GM21423 (cell line): ENCODE measurements at regions not wholly inside any gene's neighbourhood (a gene's known extent, or its start where the extent isn't known, plus 50 kb on each side); places are given as distances from the start of the nearest gene placed in this dataset.
"Not testable (repeated sequence)": the region's sequence is repeated elsewhere in the genome, so short reads cannot be mapped to it uniquely, and the experiment has no call there.

Source experiments
- ATAC-seq: cut with Tn5 transposase; IDR thresholded peaks from one replicate; pipeline ENCODE4 v1.9.1; 2021; ENCODE audit warnings: mild to moderate bottlenecking, moderate library complexity; ENCODE audit not compliant: unreplicated experiment

DNA sequence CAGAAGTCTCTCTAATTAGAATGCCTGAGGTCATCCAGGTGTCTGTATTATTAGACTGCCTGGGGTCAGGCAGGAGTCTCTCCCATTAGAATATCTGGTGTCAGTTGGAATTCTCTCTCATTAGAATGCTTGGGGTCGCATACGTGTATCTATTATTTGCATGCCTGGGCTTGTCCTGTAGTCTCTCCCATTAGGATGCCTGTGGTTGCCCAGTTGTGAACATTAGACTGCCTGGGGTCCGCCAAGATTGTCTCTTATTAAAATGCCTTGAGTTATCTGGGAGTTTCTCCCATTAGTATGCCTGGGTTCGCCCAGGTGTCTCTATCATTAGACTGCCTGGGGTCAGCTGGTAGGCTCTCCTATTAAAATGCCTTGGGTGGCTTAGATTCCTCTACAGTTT is 1494.7 kb downstream of the UQCRFS1 start:
- ATAC-seq, result no peak

DNA sequence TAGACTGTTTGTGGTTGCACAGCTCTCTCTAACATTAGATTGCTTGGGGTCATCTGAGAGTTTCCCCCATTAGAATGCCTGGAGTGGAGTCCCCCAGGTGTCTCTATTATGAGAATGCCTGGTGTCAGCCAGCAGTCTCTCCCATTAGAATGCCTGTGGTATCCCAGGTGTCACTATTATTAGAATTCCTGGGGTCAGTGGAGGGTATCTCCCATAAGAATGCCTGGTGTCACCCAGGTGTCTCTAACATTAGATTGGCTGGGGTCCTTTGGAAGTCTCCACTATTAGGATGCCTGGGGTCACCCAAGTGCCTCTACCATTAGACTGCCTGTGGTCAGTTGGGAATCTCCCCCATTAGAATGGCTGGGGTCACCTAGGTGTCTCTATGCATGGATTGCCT is 1495.1 kb downstream of the UQCRFS1 start:
- no peak for ATAC-seq

DNA sequence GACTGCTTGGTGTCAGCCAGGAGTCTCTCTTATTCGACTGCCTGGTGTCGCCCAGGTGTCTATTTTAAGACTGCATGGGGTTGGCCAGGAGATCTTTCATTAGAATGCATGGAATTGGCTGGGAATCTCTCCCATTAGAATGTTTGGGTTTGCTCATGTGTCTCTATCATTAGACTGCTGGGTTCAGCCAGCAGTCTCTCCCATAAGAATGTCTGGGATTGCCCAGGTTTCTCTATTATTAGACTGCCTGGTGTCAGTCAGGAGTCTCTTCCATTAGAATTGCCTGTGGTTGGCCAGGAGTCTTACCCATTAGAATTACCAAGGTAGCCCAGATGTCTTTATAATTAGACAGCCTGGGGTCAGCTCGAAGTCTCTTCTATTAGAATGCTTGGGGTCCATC is 1496.0 kb downstream of the UQCRFS1 start:
- ATAC-seq, result no peak

DNA sequence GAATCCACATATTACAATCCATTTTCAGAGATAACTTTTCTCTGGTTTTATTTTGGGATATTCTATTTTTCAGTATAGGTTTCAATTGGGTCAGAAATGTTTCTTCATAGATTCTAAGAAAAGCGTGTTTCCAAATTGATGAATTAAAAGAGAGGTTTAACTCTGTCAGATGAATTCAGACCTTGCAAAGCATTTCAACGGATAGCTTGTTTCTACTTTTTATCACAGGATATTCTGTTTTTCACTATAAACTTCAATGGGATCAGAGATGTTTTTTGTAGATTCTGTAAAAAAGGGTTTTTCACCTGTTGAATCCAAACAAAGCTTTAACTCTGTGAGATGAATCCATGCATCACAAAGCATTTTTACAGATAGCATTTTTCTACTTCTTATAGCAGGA is 1498.1 kb downstream of the UQCRFS1 start:
- ATAC-seq, result no peak

DNA sequence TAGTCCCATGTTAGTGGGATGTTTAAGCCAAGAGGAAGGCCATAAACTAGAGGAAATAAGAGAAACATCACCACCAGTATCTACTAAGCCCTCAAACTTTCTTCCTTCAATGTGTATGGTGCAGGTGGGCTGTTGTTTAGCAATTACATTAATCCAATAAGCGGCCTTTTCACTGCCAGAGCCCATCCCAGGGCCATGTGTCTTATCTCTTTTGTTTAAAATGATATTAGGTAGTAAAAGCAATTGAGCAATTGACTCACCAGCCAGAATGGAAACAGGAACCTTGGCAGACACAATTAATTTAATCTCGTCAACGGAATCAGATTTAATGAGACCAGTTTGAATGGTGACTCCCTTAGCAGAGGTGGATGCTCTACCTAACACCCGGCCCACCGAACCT is 1503.5 kb downstream of the UQCRFS1 start:
- ATAC-seq, result no peak

DNA sequence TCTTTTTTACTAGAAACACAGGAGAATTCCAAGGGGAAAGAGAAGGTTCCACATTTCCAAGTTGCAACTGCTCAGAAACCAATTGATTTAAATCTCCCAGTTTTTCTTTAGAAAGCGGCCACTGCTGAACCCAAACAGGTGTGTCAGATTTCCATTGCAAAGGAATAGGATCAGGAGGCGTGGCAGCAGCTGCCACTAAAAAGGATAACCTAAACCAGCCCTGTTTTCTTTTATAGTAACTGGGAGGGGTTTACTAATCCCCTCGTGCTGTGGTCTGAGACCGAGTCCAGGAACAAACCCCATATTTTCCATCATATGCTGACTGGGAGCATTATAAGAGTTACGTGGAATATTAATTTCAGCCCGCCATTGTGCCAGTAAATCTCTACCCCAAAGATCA is 1504.0 kb downstream of the UQCRFS1 start:
- not testable (repeated sequence) for ATAC-seq

DNA sequence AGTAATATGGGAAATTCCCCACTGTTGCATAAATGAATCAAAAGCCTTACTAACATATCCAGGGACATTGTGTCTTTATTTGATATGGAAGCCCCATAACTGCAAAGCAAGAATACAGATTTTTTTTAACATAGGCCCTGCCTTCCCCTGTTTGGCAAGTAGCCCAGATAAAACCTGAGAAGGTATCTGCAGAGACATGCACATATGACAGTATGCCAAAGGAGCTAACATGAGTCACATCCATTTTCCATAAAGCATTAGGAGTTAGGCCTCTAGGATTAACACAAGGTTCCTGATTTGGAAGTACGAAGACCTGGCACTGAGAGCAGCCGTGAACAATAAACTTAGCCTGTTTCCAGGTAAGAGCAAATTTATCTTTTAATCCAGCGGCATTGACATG is 1505.9 kb downstream of the UQCRFS1 start:
- ATAC-seq, result not testable (repeated sequence)

DNA sequence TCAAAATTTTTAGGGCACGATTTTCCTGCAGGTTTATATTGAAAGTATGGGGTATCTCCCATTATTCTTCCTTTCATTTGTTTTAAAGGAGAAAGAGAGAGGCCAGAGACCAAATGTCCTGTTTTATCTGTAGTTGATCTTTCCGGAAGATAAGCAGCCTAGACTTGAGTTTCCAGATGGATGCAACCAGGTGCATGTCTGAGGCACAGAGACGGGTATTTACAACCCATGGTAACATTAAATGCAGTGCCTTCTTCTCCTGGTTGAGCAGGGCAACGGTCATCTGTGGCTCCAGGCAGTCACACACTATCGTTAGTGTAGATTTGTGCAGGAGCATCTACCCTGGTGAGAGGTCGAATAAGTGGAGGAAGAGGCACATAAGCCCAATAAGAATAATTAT is 1507.1 kb downstream of the UQCRFS1 start:
- ATAC-seq, result no peak

DNA sequence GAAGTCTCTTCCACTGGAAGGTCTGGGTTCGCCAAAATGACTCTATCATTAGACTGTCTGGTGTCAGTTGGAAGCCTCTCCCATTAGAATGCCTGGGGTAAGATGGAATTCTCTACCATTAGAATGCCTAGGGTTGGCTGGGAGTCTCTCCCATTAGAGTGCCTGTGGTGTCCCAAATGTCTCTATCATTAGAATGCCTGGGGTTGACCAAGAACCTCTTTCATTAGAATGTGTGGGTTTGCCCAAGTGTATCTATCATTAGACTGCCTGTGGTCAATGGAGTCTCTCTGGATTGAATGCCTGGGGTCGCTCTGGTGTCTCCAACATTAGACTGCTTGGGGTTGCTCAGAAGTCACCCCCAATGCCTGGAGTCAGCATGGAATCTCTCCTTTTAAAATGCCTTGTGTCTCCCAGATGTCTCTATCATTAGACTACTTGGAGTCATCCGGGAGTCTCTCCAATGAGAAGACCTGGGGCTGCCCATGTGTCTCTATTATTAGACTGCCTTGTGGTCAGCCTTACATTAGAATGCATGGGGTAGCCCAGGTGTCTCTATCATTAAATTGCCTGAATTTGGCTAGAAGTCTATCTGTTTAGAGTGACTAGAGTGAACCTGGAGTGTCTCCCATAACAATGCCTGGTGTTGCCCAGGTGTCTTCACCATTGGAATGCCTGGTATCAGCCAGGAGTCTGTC is 1518.4 kb downstream of the UQCRFS1 start:
- ATAC-seq, result no peak

DNA sequence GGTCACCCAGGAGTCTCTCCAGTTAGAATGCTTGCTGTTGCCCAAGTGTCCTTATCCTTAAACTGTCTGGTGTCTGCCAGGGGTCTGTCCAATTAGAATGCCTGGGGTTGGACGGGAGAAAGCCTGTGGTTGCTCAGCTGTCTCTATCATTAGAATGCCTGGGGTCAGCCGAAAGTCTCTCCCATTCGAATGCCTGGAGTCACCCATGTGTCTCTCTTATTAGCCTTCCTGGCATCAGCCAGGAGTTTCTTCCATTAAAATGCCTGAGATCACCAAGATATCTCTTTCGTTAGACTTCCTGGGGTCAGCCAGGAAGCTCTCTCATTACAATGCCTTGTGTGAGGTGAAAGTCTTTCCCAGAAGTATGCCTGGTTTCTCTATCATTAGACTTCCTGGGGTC is 1521.0 kb downstream of the UQCRFS1 start:
- ATAC-seq, result no peak

DNA sequence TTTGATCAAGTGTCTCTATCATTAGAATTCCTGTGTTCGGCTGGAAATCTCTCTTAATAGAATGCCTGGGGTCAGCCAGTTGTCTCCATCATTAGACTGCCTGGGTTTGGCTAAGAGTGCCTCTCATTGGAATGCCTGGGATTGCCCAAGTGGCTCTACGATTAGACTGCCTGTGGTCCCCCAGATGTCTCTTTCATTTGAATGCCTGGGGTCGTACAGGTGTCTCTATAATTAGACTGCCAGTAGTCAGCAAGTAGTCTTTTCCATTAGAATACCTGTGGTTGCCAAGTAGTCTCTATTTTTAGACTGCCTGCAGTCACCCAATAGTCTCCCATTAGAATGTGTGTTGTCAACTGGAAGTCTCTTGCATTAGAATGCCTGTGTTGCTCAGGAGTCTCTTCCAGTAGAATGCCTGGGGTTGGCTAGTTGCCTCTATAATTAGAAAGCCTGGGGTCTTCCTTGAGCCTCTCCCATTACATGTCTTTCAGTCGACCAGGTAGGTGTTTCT is 1523.2 kb downstream of the UQCRFS1 start:
- ATAC-seq, result no peak

DNA sequence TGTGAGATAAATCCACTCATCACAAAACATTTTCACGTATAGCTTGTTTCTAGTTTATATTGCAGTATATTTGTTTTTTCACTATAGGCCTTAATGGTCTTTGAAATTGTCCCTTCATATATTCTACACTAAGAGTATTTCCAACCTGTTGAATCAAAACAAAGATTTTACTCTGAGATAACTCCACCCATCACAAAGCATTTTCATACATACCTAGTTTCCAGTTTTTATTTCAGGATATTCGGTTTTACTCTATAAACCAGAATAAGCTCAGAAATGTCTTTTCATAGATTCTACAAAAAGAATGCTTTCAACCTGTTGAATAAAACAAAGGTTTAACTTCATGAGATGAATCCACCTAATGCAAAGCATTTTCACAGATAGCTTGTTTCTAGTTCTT is 1528.7 kb downstream of the UQCRFS1 start:
- no peak for ATAC-seq

DNA sequence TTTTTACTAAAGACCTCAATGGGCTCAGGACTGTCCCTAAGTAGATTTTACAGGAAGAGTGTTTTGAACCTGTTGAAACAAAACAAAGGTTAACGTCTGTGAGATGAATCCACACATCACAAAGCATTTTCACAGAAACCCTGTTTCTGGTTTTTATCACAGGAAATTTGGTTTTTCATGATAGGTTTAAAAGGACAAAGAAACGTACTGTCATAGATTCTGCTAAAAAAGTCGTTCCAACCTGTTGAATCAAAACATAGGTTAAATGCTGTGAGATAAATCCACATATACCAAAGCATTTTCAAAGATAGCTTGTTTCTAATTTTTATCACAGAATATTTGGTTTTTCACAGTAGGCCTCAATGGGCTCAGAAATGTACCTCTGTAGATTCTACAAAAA is 1531.0 kb downstream of the UQCRFS1 start:
- ATAC-seq, result no peak

DNA sequence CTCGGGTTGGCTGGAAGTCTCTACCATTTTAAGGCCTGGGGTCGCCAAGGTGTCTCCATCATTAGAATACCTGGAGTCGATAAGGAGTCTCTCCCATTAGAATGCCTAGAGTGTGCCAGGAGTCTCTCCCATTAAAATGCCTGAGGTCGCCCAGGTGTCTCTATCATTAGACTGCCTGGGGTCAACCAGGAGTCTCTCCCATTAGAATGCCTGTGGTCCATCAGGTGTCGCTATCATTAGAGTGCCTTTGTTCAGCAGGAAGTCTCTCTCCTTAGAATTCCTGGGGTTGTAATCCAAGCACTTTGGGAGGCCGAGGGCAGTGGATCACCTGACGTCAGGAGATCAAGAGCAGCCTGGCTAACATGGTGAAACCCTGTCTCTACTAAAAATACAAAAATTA is 1533.0 kb downstream of the UQCRFS1 start:
- no peak for ATAC-seq

DNA sequence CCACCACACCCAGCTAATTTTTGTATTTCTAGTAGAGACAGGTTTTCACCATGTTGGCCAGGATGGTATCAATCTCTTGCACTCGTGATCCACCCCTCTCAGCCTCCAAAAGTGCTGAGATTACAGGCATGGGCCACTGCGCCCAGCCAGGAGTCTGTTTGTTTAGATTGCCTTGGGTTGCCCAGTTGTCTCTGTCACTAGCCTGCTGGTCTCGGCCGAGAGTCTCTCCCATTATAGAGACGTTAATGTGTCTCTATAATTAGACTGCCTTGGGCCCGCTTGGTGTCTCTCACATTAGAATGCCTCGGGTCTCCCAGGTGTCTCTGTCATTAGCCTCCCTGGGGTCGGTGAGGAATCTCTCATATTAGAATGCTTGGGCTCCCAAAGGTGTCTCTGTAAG is 1533.6 kb downstream of the UQCRFS1 start:
- no peak for ATAC-seq

DNA sequence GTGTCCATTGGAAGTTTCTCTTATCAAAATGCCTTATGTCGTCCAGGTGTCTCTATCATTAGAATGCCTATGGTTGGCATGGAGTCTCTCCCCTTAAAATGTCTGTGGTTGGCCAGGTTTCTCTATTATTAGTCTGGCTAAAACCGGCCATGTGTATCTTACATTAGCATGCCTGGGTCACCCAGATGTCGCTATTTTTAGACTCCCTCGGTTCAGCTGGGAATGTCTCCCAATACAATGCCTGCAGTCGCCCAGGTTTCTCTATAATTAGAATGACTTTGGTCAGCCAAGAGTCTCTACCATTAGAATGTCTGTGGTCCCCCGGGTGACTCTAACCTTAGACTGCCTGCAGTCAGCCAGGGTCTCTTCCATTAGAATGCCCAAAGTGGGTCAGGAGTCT is 1536.1 kb downstream of the UQCRFS1 start:
- ATAC-seq, result no peak

DNA sequence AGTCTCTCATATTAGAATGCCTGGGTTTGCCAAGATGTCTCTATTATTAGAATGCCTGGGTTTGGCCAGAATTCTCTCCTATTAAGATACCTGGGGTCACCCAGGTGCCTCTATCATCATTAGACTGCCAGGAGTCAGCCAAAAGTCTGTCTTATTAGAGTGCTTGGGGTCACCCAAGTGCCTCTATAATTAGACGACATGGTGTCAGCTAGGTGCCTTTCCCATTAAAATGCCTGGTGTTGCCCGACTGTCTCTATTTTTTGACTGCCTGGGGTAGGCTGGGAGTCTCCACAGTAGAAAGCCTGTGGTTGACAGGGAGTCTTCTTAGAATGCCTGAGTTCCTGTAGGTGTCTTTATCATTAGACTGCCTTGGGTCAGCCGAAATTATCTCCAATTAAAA is 1536.6 kb downstream of the UQCRFS1 start:
- no peak for ATAC-seq

DNA sequence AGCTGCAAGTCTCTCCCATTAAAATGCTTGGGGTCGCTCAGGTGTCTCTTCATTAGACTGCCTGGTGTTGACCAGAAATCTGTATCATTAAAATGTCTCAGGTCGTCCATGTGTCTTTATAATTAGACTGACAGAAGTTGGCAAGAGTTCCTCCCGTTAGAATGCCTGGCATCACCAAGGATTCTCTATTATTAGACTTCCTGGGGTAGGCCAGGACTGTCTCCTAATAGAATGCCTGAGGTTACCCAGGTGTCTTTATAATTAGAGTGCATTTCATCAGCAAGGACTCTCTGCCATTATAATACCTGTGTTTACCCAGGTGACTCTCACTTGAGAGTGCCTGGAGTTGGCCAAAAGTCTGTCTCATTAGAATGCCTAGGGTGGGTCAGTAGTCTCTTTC is 1537.2 kb downstream of the UQCRFS1 start:
- ATAC-seq, result no peak

DNA sequence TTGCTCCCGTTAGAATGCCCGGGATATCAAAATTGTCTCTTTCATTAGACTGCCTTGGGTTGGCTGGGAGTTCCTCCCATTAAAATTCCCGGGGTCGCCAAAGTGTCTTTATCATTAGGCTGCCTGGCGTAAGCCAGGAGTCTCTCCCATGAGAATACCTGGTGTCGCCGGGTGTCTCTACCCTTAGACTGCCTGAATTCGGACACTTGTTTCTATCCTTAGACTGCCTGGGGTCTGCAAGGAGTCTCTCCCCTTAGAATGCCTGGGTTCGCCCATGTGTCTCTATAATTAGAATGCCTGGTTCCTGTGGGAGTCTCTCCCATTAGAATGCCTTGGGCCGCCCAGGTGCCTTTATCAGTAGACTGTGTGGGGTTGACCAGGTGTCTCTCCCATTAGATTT is 1538.2 kb downstream of the UQCRFS1 start:
- ATAC-seq, result no peak

DNA sequence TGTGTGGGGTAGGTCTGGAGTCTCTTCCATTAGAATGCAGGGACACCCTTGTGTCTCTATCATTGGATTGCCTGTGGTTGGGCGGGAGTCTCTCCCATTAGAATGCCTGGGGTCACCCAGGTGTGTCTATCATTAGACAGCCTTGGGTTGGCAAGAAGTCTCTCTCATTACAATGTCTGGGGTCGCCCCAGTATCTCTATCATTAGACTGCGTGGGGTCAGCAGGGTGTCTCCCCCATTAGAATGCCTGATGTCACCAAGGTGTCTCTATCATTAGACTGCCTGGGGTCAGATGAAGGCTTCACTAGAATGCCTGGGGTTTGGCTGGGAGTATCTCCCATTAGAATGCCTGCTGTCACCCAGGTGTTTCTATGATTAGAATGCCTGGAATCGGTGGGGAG is 1539.0 kb downstream of the UQCRFS1 start:
- ATAC-seq, result no peak

DNA sequence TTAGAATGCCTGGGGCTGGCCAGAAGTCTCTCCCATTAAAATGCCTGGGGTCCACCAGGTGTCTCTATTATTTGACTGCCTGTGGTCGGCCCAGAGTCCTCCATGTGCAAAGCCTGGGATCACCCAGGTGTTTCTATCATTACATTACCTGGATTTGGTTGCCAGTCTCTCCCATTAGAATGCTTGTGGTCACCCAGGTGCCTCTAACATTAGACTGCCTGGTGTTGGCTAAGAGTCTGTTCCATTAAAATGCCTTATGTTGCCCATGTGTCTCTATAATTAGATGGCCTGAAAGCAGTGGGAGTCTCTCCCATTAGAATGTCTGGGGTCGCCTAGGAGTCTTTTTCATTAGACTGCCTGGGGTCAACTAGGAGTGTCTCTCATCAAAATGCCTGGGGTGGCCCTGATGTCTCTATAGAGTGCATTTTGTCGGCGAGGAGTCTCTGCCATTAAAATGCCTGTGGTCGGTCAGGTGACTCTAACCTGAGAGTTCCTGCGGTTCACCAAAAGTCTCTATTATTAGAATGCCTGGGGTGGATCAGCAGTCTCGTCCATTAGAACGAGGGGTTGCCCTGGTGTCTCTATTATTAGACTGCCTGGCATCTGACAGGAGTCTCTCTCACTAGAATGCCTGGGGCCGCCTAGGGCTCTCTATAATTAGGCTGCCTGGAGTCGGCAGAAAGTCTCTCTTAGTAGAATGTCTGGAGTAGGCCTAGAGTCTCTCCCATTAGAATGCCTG is 1540.5 kb downstream of the UQCRFS1 start:
- ATAC-seq, result no peak

DNA sequence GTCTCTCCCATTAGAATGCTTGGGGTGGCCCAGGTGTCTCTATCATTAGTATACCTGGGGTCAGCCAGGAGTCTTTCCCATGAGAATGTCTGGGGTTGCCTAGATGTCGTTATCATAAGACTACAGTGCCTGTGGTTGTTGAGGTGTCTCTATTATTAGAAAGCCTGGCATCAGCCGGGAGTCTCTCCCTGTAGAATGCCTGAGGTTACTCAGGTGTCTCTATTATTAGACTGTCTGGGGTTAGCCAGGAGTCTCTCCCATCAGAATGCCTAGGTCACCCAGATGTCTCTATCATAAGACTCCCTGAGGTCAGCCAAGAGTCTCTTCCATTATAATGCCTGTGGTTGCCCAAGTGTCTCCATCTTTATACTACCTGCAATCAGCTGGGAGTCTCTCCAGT is 1541.1 kb downstream of the UQCRFS1 start:
- ATAC-seq, result no peak

DNA sequence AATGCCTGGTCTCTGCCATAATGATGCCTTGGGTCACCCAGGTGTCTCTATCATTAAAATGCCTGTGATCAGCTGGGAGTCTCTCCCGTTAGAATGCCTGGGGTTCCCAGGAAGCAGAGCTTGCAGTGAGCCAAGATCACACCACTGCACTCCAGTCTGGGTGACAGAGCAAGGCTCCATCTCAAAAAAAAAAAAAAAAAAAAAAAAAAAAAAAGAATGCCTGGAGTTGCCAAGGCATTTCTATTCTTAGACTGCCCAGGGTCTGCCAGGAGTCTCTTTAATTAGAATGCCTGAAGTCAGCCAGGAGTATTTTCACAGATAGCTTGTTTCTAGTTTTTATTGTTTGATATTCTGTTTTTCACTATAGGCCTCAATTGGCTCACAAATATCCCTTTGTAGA is 1552.5 kb downstream of the UQCRFS1 start:
- ATAC-seq, result no peak
